Lower leg skin (tissue), 3 donors: ENCODE measurements at regions not wholly inside any gene's neighbourhood (a gene's known extent, or its start where the extent isn't known, plus 50 kb on each side); places are given as distances from the start of the nearest gene placed in this dataset.

Experiments
- POLR2A ChIP-seq, 2 donors: fragments of 450-650 bp; IDR thresholded peaks; one replicate each; pipeline ENCODE4 v1.6.1; 2016 to 2017; ENCODE audit warnings: antibody characterized with exemption in 2 of 2, mild to moderate bottlenecking in 1 of 2, moderate library complexity in 1 of 2
- TF ChIP-seq, protein P1 (sequence below), 3 donors: fragments of 450-650 bp; IDR thresholded peaks; one replicate each; pipeline ENCODE4 v1.5.1; 2016; ENCODE audit warnings: antibody characterized with exemption in 3 of 3, mild to moderate bottlenecking in 3 of 3, moderate library complexity in 2 of 3

DNA sequence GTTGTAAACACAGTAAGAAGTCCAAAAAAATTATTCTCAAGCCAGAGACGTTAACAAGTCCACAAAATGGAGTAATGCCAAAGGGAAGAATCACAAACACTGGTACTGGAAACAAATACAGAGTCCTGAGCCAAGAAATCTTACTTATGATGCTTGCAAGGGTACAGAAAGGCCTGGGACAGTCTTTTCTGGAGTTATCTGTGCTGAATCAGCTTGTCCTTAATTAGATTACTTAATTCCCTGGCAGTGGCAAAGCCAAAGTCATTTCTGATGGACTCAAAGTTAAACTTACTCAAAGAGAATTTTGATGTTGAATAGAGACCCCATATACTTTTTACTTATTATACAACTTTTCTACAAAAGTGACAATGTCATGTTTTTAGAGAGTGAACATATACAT, 610.5 kb upstream of the ITGA1 start:
- no peak for TF ChIP-seq POLR2A (IDR thresholded peaks at IDR 0.05)
- TF ChIP-seq, protein P1, sequence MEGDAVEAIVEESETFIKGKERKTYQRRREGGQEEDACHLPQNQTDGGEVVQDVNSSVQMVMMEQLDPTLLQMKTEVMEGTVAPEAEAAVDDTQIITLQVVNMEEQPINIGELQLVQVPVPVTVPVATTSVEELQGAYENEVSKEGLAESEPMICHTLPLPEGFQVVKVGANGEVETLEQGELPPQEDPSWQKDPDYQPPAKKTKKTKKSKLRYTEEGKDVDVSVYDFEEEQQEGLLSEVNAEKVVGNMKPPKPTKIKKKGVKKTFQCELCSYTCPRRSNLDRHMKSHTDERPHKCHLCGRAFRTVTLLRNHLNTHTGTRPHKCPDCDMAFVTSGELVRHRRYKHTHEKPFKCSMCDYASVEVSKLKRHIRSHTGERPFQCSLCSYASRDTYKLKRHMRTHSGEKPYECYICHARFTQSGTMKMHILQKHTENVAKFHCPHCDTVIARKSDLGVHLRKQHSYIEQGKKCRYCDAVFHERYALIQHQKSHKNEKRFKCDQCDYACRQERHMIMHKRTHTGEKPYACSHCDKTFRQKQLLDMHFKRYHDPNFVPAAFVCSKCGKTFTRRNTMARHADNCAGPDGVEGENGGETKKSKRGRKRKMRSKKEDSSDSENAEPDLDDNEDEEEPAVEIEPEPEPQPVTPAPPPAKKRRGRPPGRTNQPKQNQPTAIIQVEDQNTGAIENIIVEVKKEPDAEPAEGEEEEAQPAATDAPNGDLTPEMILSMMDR (IDR thresholded peaks at IDR 0.05), result no peak
